22Rv1 (cell line): ENCODE measurements at regions not wholly inside any gene's neighbourhood (a gene's known extent, or its start where the extent isn't known, plus 50 kb on each side); places are given as distances from the start of the nearest gene placed in this dataset.

Experiments used
- CTCF ChIP-seq: fragments of 450-650 bp; IDR thresholded peaks from 2 replicates; pipeline ENCODE4 v1.5.1; 2017; ENCODE audit warnings: mild to moderate bottlenecking
- ZFX ChIP-seq: fragments of 450-650 bp; IDR thresholded peaks from 2 replicates; pipeline ENCODE4 v1.6.1; 2017; ENCODE audit warnings: antibody characterized with exemption, borderline replicate concordance

GRCh38 chr13:91277013-91277676 is 70.3 kb upstream of the MIR17HG start:
- TF ChIP-seq CTCF (no peak), ZFX (no peak)
